ENCODE measurements at regions not wholly inside any gene's neighbourhood (a gene's known extent, or its start where the extent isn't known, plus 50 kb on each side); places are given as distances from the start of the nearest gene placed in this dataset.

DNA sequence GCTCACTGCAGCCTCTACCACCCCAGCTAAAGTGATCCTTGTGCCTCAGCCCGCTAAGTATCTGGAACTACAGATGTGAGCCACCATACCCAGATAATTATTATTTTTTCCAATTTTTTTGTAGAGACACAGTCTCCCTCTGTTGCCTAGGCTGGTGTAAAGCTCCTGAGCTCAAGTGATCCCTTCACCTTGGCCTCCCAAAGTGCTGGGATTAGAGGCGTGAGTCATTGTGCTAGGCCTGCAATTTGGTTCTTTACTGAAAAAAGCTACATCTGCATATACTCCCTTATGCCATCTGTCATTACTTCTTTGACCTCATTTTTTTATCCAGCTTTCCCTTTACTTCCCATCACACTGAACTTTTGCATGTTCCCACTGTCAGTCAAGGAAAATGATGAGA lies 2012.4 kb upstream of the IGFBP7 start:
- DNase-seq: no peak
- Histone ChIP-seq H3K4me3 (no peak overlapping the region), H3K36me3 (no peaks in the 10 kb centered on the region), H3K9me3 (no peaks in the 10 kb centered on the region), H3K27ac (no peak overlapping the region), H3K27me3 (no peaks in the 10 kb centered on the region), H3K4me1 (no peaks in the 10 kb centered on the region)
- intact Hi-C loops (cut with DNase I): no loop called here
- no peak for ATAC-seq
- TF ChIP-seq, protein P1, sequence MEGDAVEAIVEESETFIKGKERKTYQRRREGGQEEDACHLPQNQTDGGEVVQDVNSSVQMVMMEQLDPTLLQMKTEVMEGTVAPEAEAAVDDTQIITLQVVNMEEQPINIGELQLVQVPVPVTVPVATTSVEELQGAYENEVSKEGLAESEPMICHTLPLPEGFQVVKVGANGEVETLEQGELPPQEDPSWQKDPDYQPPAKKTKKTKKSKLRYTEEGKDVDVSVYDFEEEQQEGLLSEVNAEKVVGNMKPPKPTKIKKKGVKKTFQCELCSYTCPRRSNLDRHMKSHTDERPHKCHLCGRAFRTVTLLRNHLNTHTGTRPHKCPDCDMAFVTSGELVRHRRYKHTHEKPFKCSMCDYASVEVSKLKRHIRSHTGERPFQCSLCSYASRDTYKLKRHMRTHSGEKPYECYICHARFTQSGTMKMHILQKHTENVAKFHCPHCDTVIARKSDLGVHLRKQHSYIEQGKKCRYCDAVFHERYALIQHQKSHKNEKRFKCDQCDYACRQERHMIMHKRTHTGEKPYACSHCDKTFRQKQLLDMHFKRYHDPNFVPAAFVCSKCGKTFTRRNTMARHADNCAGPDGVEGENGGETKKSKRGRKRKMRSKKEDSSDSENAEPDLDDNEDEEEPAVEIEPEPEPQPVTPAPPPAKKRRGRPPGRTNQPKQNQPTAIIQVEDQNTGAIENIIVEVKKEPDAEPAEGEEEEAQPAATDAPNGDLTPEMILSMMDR (IDR thresholded peaks at IDR 0.05): no peak

DNA sequence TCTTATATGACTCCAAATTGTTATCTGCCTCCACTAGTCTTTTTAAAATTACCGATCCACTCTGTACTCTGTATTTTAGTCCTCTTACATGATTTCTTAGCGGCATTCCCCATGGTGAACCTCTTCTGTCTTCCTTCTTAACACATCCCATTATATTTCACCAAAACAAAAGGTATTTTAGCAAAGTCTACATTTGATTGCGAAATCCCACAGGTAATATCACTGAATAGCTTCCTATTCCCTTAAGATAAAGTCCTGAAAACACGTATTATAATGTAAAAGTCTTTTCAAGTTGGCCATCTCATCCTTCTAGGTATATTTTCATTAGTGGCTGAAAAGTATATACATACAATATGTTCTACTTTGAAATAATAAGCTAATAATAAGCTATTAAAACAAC lies 2016.0 kb upstream of the IGFBP7 start:
- no peaks in the 10 kb centered on the region for H3K36me3 ChIP-seq
- no peaks in the 10 kb centered on the region for H3K27me3 ChIP-seq
- H3K4me1 ChIP-seq: no peaks in the 10 kb centered on the region
- intact Hi-C loops (cut with DNase I): no loop called here
- DNase-seq (no peak), ATAC-seq (no peak)
- no peaks in the 10 kb centered on the region for H3K9me3 ChIP-seq
- no peak overlapping the region for H3K27ac ChIP-seq
- TF ChIP-seq, protein P1 (IDR thresholded peaks at IDR 0.05): no peak
- no peak overlapping the region for H3K4me3 ChIP-seq

DNA sequence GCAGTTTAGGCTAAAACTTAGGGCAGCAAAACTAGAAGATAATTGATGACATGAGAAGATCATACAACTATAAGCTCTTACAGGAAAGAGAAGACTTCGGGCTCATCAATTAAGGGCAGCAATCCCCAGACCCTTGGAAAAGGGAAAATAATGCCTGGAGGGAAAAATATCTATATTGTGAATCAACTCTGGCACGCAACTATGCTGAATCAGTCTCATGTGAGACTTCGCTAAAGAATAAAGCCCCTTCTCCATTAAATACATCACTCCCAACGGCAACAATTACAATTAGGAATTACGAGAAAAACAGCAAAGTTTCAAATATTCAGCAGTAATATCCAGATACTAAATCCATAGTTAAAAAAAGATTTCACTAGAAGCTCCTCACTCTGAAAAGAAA lies 2016.8 kb upstream of the IGFBP7 start:
- Histone ChIP-seq H3K27ac (no peak overlapping the region), H3K4me3 (no peak overlapping the region), H3K4me1 (no peaks in the 10 kb centered on the region), H3K36me3 (no peaks in the 10 kb centered on the region), H3K9me3 (no peaks in the 10 kb centered on the region), H3K27me3 (no peaks in the 10 kb centered on the region)
- DNase-seq: no peak
- intact Hi-C loops (cut with DNase I): no loop called here
- TF ChIP-seq, protein P1 (IDR thresholded peaks at IDR 0.05): no peak
- no peak for ATAC-seq

DNA sequence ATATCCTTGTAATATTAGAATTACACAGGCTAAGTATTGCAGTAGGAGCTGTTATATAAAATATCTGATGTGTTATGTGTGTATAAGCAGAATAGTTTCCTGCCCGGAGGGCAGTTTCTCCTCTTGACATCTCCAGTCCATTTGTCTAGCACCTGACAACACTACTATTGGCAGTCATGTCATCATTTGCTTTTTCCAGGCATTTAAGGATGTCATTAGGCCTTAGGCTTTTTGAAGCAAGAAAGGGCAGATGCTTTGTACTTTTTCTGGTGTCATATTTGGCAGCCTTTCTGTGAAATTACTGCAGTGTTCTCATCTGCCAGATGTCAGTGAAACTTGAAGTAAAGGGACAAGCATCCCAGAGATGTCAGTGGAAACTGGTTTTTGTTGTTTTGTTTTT lies 2017.6 kb upstream of the IGFBP7 start:
- intact Hi-C loops (cut with DNase I): no loop called here
- TF ChIP-seq, protein P1 (IDR thresholded peaks at IDR 0.05): no peak
- no peak overlapping the region for H3K4me3 ChIP-seq
- H3K27me3 ChIP-seq: no peaks in the 10 kb centered on the region
- no peaks in the 10 kb centered on the region for H3K36me3 ChIP-seq
- ATAC-seq: no peak
- H3K27ac ChIP-seq: no peak overlapping the region
- H3K9me3 ChIP-seq: no peaks in the 10 kb centered on the region
- H3K4me1 ChIP-seq: no peaks in the 10 kb centered on the region
- no peak for DNase-seq

DNA sequence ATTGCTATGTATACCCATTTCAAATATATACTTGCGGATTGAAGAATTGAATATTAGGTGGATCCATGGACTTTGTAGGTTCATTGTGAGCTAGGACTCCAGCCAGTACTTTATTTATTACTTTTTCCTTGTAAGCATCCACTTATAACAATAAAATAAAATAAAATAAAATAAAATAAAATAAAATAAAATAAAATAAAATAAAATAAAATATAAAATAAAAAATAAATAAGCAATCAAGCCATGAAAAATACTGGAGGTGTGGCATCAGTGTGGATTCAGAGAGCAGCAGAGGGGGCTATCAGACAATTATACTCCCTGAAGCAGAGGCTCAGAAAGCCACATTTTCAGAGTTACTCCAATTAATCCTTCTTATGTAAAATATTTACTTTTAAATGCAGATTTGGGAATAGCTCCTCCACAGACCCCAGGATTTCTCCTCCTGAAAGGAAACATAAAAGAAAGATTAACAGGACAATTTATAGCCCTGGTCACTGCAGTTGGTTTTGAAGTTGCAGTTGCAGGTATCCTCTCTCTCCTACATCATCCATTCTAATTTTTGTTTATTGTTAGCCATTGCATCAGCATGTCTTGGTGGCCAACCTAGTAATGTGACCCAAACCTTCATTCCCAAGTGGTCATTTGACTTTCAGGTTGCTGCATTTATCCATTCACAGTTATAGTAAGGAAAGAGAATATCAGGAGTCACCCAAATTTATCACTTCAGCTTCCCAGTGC lies 2025.2 kb upstream of the IGFBP7 start:
- intact Hi-C loops (cut with DNase I): no loop called here
- DNase-seq (no peak), ATAC-seq (no peak)
- H3K27ac ChIP-seq: no peak overlapping the region
- H3K27me3 ChIP-seq: no peaks in the 10 kb centered on the region
- TF ChIP-seq, protein P1 (IDR thresholded peaks at IDR 0.05): no peak
- H3K4me3 ChIP-seq: no peak overlapping the region
- no peaks in the 10 kb centered on the region for H3K9me3 ChIP-seq
- no peaks in the 10 kb centered on the region for H3K4me1 ChIP-seq
- H3K36me3 ChIP-seq: no peaks in the 10 kb centered on the region

DNA sequence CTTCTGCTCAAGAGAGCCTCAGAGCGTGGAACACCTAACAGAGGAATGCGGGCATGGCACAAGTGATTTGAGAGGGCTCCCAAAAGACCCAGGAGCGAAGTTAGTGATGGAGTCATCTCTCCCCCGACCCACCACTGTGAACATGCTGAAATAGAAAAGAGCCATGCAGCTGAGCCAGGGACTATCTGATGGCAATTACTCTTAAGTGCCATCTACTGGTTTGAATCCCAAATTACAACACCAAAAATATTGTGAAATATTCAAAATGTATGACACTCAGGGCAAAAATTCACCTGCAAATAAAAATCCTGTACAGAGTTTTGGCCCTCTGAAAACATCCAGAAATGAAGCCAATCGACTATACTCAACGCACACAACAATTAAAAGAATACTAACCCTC lies 2038.9 kb upstream of the ADGRL3 start:
- TF ChIP-seq, protein P1 (IDR thresholded peaks at IDR 0.05): peak; percentile 6
- Histone ChIP-seq H3K9me3 (no peaks in the 10 kb centered on the region), H3K27me3 (no peaks in the 10 kb centered on the region), H3K4me3 (no peak overlapping the region), H3K36me3 (no peaks in the 10 kb centered on the region), H3K4me1 (no peaks in the 10 kb centered on the region), H3K27ac (no peak overlapping the region)
- no peak for DNase-seq
- ATAC-seq: no peak
- intact Hi-C loops (cut with DNase I): no loop called here
